ENCODE measurements at regions not wholly inside any gene's neighbourhood (a gene's known extent, or its start where the extent isn't known, plus 50 kb on each side); places are given as distances from the start of the nearest gene placed in this dataset.

GRCh38 chr11:110867951-110868350 lies 155.7 kb upstream of the ARHGAP20 start:
- no peak for TF ChIP-seq CTCF (IDR thresholded peaks at IDR 0.05)
- TF ChIP-seq POLR2A (IDR thresholded peaks at IDR 0.05) = no peak
- WGBS, 2 donors = 83 to 88% methylated on average over 4 of the region's 4 CpGs
- H3K4me3 ChIP-seq (ENCODE audit: low read depth, poor library complexity, severe bottlenecking) = no peak overlapping the region
- no peak for DNase-seq (ENCODE audit: low spot score in 2 of 2)
- intact Hi-C loops (cut with DNase I; ENCODE audit: low total_unique reads) = no loop called here

DNA sequence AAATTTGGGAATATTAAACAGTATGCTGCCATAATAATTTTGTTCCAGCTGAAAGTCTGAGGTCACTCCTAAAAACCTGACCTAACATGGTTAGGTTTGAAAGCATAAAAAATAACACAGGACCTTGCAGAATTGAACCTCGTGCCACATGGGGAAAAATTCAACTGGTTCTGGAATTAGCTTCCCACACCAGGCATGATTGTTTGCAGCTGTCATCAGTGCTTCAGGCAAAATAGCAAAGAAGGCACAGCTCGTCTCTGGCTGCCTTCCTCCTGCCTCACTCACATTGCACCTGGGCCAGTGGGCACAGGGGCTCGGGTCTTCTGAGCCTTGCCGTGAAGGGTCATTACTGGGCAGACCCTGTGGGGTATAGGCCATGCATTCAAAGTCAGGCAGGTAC lies 153.8 kb upstream of the ARHGAP20 start:
- TF ChIP-seq POLR2A (IDR thresholded peaks at IDR 0.05) (no peak), CTCF (IDR thresholded peaks at IDR 0.05) (no peak)
- intact Hi-C loops (cut with DNase I; ENCODE audit: low total_unique reads) = no loop called here
- no peak overlapping the region for H3K4me3 ChIP-seq (ENCODE audit: low read depth, poor library complexity, severe bottlenecking)
- WGBS, 2 donors = 45 to 51% methylated on average over 4 of the region's 4 CpGs
- DNase-seq (ENCODE audit: low spot score in 2 of 2) = no peak

DNA sequence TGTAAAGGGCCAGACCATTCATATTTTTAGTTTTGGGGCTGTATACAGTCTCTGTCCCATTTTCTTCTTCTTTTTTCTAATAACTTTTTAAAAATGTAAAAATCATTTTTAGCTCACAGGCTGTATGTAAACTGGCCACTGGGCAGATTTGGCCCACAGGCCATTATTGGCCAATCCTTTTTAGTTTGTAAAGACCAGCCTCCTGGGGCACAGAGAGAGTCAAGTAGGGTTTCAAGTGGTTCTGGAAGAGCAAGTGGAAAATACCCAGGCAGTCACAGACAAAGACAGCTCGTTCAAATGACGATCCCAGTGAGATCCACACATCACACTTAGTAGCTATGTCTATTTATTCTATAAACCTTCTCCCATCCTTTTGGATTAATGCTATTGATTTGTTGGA lies 150.2 kb upstream of the ARHGAP20 start:
- TF ChIP-seq POLR2A (IDR thresholded peaks at IDR 0.05) (no peak), CTCF (IDR thresholded peaks at IDR 0.05) (no peak)
- WGBS, 2 donors = 88 to 89% methylated on average over 2 of the region's 2 CpGs
- no peak overlapping the region for H3K4me3 ChIP-seq (ENCODE audit: low read depth, poor library complexity, severe bottlenecking)
- no peak for DNase-seq (ENCODE audit: low spot score in 2 of 2)
- intact Hi-C loops (cut with DNase I; ENCODE audit: low total_unique reads) = no loop called here

GRCh38 chr11:110860461-110860860 lies 148.2 kb upstream of the ARHGAP20 start:
- H3K4me3 ChIP-seq (ENCODE audit: low read depth, poor library complexity, severe bottlenecking) = no peak overlapping the region
- TF ChIP-seq POLR2A (IDR thresholded peaks at IDR 0.05) (no peak), CTCF (IDR thresholded peaks at IDR 0.05) (no peak)
- no peak for DNase-seq (ENCODE audit: low spot score in 2 of 2)
- intact Hi-C loops (cut with DNase I; ENCODE audit: low total_unique reads) = no loop called here
- WGBS, 2 donors = 86 to 91% methylated on average over 3 of the region's 3 CpGs

DNA sequence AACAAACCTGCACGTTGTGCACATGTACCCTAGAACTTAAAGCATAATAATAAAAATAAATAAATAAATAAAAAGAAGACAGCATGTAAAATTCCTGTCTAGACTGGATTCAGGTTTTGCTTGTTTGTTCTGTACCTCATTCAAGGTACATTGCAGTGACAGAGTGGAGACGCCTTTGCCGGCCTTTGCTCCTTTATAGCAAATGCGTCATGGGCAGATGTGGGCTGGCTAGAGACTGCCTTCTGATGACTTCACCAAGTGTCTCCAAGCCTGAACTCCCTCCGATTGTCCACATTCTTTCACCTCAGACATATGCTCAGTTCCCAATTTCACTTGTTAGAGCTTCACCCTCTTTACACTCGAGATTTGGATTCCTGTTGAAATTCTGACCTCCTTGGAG lies 147.8 kb upstream of the ARHGAP20 start:
- no peak for DNase-seq (ENCODE audit: low spot score in 2 of 2)
- H3K4me3 ChIP-seq (ENCODE audit: low read depth, poor library complexity, severe bottlenecking) = no peak overlapping the region
- intact Hi-C loops (cut with DNase I; ENCODE audit: low total_unique reads) = no loop called here
- WGBS, 2 donors = 82 to 91% methylated on average over 6 of the region's 6 CpGs
- no peak for TF ChIP-seq CTCF (IDR thresholded peaks at IDR 0.05)
- no peak for TF ChIP-seq POLR2A (IDR thresholded peaks at IDR 0.05)

DNA sequence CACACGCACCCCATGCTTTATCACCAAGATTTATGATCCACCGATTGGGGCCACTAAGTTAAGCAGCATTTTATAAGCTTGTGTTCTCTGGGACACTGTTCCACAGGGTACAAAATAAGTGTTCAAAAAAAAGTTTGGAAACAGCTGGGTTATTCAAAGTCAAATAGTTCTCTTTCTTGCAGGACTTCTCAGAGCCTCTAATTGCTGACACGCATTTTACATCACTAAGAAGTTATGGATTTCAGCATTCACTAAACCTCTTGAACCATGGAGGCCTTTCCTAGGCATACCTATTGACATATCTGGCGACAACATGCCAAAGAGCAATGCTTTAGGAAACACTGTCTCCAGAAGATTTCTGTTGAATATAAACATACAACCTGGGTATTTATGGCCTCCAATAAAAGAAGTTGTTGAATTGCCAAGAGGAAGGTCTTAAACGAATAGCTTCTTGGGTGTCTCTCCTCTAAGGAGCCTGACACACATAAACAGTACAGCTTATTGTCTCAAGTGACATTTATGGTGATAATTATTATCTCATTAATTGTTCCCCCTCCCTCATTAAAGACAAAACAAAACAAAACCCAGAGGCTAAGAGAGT lies 147.1 kb upstream of the ARHGAP20 start:
- no peak for DNase-seq (ENCODE audit: low spot score in 2 of 2)
- TF ChIP-seq CTCF (IDR thresholded peaks at IDR 0.05) (no peak), POLR2A (IDR thresholded peaks at IDR 0.05) (no peak)
- intact Hi-C loops (cut with DNase I; ENCODE audit: low total_unique reads) = no loop called here
- WGBS, 2 donors = 84 to 91% methylated on average over 5 of the region's 5 CpGs
- H3K4me3 ChIP-seq (ENCODE audit: low read depth, poor library complexity, severe bottlenecking) = no peak overlapping the region

Measured in lower leg skin (tissue), 4 donors.